Esophagus squamous epithelium (tissue), 5 donors: ENCODE measurements at regions not wholly inside any gene's neighbourhood (a gene's known extent, or its start where the extent isn't known, plus 50 kb on each side); places are given as distances from the start of the nearest gene placed in this dataset.

Source experiments
- DNase-seq: peaks from one replicate; lab custom pipeline; 2025; lab: John Stamatoyannopoulos, UW
- H3K27ac ChIP-seq, 4 donors: fragments of 200-600 bp; sonication (generic); one replicate each; pipeline ENCODE4 v1.5.1; 2016 to 2019; ENCODE audit warnings: mild to moderate bottlenecking in 1 of 4
- H3K27me3 ChIP-seq, 4 donors: fragments of 200-600 bp; sonication (generic); 1 replicate in 3 of 4; 2 replicates in 1 of 4; pipeline versions ENCODE4 v1.5.1 to v1.6.0; 2017 to 2021; ENCODE audit warnings: antibody characterized with exemption in 1 of 4
- H3K36me3 ChIP-seq, 3 donors: fragments of 200-600 bp; sonication (generic); one replicate each; pipeline ENCODE4 v1.5.1; 2016 to 2019
- H3K4me1 ChIP-seq, 3 donors: fragments of 200-600 bp; sonication (generic); one replicate each; pipeline ENCODE4 v1.5.1; 2017 to 2019
- H3K4me3 ChIP-seq, 4 donors: fragments of 200-600 bp; sonication (generic); 1 replicate in 3 of 4; 2 replicates in 1 of 4; pipeline ENCODE4 v1.5.1; 2016 to 2019; ENCODE audit warnings: mild to moderate bottlenecking in 2 of 4, moderate library complexity in 1 of 4
- H3K9me3 ChIP-seq, 3 donors: fragments of 200-600 bp; sonication (generic); one replicate each; pipeline ENCODE4 v1.5.1; 2016 to 2019
- POLR2A ChIP-seq, 4 donors: fragments of 450-650 bp; IDR thresholded peaks; one replicate each; pipeline ENCODE4 v1.6.1; 2017; ENCODE audit warnings: antibody characterized with exemption in 4 of 4, mild to moderate bottlenecking in 4 of 4, moderate library complexity in 3 of 4
- WGBS, 2 donors: methylation state at CpG; one replicate each; pipeline ENCODE4 v1.1.5; 2018; 5-methylcytosine and 5-hydroxymethylcytosine counted together
- intact Hi-C: fragments of 100-400 bp; cut with DNase I; formaldehyde crosslinking; loops from one replicate; pipeline ENCODE4 v1.15.0; 2022
- TF ChIP-seq, protein P1 (sequence below), 6 experiments: fragments of 450-650 bp in 4 of 6; fragments of 200-600 bp in 2 of 6; sonication (generic) in 2 of 6; IDR thresholded peaks; one replicate each; pipeline ENCODE4 v1.5.1; 2016 to 2019; ENCODE audit warnings: antibody characterized with exemption in 6 of 6, mild to moderate bottlenecking in 4 of 6, moderate library complexity in 4 of 6
- donor health status: DM: yes; HTN: yes; CAD: no.

DNA sequence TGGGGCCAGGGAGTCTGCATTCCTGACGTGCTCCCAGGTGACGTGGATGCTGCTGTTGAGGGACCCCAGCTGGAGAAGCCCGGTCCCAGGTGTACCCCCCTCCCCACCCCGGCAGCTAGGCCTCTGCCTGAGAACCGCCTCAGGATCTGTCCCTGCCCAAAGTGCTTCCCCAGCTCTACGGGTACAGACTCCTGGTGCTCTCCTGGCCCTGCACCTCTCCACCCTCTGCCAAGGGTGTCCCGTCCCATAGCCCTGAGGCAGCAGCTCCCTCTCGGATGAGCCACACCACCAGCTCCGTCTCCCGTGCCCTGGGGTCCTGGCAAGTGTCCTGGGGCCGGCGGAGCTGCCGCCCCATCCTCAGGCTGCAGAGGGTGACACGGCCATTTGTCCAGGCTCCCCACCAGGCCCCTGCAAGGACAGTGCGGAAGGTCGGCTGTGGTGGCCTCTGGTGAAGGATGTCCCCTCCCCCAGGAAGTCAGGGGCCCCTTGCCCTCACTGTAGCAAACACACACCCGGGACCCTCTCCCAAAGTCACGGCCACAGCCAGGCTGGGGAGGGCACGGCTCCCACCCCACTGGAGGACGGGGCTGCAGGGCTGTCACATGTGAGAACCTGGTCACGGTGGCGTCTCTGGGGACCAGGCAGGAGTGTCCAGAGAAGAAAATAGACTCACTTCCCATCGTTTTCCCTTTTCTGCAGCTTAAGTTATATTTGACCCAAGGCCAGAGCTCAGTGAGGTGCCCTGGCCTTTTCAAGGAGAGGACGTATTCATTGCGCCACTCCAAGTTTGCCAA, 74.4 kb upstream of the FBRSL1 start:
- Histone ChIP-seq H3K36me3 (no peaks in the 10 kb centered on the region), H3K27me3 (peaks cover 0 to 75% (median 1%) of the 10 kb centered on the region in 4 donors), H3K9me3 (no peaks in the 10 kb centered on the region), H3K4me1 (peaks cover 5 to 12% (median 6%) of the 10 kb centered on the region in 3 donors), H3K27ac (no peak overlapping the region), H3K4me3 (peak overlapping the region in 1 of 4 donors; percentile 10)
- DNase-seq, result no peak
- 66% methylated on average over 3 of the region's 25 CpGs; no CpG with 5 or more reads in 1 of the 2 donors for WGBS, 2 donors
- TF ChIP-seq POLR2A (IDR thresholded peaks at IDR 0.05), result no peak
- TF ChIP-seq, protein P1, sequence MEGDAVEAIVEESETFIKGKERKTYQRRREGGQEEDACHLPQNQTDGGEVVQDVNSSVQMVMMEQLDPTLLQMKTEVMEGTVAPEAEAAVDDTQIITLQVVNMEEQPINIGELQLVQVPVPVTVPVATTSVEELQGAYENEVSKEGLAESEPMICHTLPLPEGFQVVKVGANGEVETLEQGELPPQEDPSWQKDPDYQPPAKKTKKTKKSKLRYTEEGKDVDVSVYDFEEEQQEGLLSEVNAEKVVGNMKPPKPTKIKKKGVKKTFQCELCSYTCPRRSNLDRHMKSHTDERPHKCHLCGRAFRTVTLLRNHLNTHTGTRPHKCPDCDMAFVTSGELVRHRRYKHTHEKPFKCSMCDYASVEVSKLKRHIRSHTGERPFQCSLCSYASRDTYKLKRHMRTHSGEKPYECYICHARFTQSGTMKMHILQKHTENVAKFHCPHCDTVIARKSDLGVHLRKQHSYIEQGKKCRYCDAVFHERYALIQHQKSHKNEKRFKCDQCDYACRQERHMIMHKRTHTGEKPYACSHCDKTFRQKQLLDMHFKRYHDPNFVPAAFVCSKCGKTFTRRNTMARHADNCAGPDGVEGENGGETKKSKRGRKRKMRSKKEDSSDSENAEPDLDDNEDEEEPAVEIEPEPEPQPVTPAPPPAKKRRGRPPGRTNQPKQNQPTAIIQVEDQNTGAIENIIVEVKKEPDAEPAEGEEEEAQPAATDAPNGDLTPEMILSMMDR (IDR thresholded peaks at IDR 0.05), result no peak
- intact Hi-C loops, result loop anchor here (5.0 kb wide), 2 partner anchors 112 to 197 kb away; partner anchors contain the start of gene LRCOL1

DNA sequence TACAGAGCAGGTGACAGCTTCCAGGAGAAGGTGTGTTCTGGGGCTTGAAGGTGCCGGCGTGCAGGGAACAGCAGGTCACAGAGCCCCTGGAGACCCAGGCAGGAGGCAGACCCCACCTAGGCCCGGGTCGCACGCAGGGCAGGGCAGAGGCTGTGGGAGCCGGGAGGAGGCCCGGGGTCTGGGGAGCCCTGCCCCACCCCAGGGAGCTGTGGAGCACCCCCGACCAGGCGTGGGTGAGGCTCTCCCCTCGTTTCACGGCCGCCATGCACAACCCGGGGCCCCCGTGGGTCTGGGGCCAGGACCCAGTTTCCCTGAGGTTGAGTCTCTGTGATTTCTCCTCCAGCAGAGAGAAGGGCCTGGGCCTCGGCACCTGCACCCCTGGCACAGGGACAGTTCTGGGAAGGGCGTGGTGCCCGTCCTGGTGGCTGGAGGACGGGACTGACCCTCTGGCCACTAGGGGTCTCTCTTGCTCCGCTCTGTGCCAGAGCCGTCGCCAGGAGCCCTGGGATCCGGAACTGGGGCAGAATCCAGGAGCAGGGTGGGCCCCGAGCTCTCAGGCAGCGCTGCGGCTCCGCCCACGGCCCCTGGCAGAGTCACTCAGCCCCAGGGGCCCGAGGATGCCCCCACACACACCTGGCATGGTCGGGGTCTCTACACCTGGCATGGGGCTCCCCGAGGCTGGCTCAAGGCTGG, 75.2 kb upstream of the FBRSL1 start:
- TF ChIP-seq POLR2A (IDR thresholded peaks at IDR 0.05), result no peak
- TF ChIP-seq, protein P1 (IDR thresholded peaks at IDR 0.05), result peak; percentile 75 to 94 (median 88)
- Histone ChIP-seq H3K9me3 (no peaks in the 10 kb centered on the region), H3K27me3 (peaks cover 0 to 75% (median 1%) of the 10 kb centered on the region in 4 donors), H3K36me3 (no peaks in the 10 kb centered on the region), H3K4me3 (peak overlapping the region in 1 of 4 donors; percentile 10), H3K4me1 (peaks cover 5 to 12% (median 6%) of the 10 kb centered on the region in 3 donors), H3K27ac (no peak overlapping the region)
- no peak for DNase-seq
- WGBS, 2 donors, result no CpG with 5 or more reads among the region's 30 CpGs
- intact Hi-C loops, result loop anchor here (5.0 kb wide), 2 partner anchors 113 to 198 kb away; partner anchors contain the start of gene LRCOL1

DNA sequence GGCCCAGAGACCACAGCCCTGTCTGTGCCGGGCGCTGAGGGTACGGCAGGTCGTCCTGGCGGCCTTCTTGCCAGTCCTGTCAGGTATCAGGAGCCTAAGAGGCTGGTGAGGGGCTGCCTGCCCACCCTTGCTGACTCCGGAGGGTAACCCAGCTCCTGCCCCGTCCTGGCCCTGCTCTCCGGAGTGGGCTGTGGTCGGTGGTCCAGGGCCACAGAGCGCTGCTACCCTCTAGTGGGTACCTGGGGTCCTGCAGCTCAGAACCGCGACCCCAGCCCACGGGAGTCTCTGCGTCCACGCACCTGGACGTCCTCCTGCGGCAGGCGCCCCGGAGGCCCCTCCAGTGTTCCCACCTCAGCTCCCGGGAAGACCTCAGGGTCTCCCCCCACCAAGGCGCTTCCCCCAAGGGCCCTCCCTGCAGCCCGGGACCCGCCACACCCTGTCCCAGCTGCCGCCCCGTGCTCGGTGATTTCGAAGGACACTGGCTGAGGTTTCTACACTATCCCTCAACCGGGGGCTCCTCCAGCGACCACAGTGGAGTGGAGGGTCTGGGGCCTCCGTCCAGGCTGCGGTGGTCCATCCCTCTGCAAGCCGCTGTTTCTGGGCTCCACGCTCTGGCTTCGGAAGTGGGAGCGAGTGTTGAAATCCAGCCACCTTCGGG, 75.9 kb upstream of the FBRSL1 start:
- no peak for TF ChIP-seq POLR2A (IDR thresholded peaks at IDR 0.05)
- TF ChIP-seq, protein P1 (IDR thresholded peaks at IDR 0.05), result peak in 3 of 6 experiments; percentile 23 to 42 (median 35)
- no peaks in the 10 kb centered on the region for H3K9me3 ChIP-seq
- 38% methylated on average over 10 of the region's 36 CpGs; no CpG with 5 or more reads in 1 of the 2 donors for WGBS, 2 donors
- H3K27ac ChIP-seq, result no peak overlapping the region
- H3K36me3 ChIP-seq, result no peaks in the 10 kb centered on the region
- intact Hi-C loops, result no loop called here
- peaks cover 5 to 12% (median 6%) of the 10 kb centered on the region in 3 donors for H3K4me1 ChIP-seq
- DNase-seq, result no peak
- peaks cover 0 to 75% (median 1%) of the 10 kb centered on the region in 4 donors for H3K27me3 ChIP-seq
- H3K4me3 ChIP-seq, result no peak overlapping the region

DNA sequence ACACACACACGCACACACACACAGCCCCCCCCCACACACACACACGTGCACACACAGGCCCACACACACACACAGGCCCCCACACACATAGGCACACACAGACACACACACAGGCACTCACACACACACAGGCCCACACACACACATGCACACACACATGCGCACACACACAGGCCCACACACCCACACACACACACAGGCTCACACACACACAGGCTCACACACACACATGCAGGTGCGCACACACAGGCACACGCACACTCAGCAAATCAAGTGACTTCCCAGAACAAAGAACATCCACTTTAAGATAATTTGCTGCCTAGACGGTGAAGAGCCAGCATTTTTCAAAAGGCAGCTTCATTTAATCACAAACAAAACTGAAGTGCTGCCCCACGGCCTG, 78.5 kb upstream of the FBRSL1 start:
- no peaks in the 10 kb centered on the region for H3K36me3 ChIP-seq
- no peak for TF ChIP-seq POLR2A (IDR thresholded peaks at IDR 0.05)
- TF ChIP-seq, protein P1 (IDR thresholded peaks at IDR 0.05), result no peak
- intact Hi-C loops, result no loop called here
- 25 to 70% methylated on average over 2 to 4 of the region's 7 CpGs for WGBS, 2 donors
- H3K4me3 ChIP-seq, result no peak overlapping the region
- H3K9me3 ChIP-seq, result no peaks in the 10 kb centered on the region
- H3K27me3 ChIP-seq, result peaks cover 0 to 75% (median 0%) of the 10 kb centered on the region in 4 donors
- peaks cover 5 to 22% (median 6%) of the 10 kb centered on the region in 3 donors for H3K4me1 ChIP-seq
- no peak overlapping the region for H3K27ac ChIP-seq
- no peak for DNase-seq
